Ascending aorta (tissue), 2 donors: ENCODE measurements at regions not wholly inside any gene's neighbourhood (a gene's known extent, or its start where the extent isn't known, plus 50 kb on each side); places are given as distances from the start of the nearest gene placed in this dataset.
"Not testable (repeated sequence)": the region's sequence is repeated elsewhere in the genome, so short reads cannot be mapped to it uniquely, and the experiment has no call there.

Experiments
- DNase-seq, 2 donors: peaks; one replicate each; pipeline ENCODE4 v3.0.0-alpha.2; 2019; ENCODE audit warnings: low spot score in 2 of 2
- H3K27ac ChIP-seq, 2 donors: fragments of 200-600 bp; sonication (generic); one replicate each; pipeline ENCODE4 v1.5.1; 2016 to 2017; ENCODE audit warnings: mild to moderate bottlenecking in 1 of 2
- H3K27me3 ChIP-seq: fragments of 200-600 bp; sonication (generic); one replicate; pipeline ENCODE4 v1.5.1; 2017
- H3K36me3 ChIP-seq, 2 donors: fragments of 200-600 bp; sonication (generic); one replicate each; pipeline ENCODE4 v1.5.1; 2016
- H3K4me1 ChIP-seq, 2 donors: fragments of 200-600 bp; sonication (generic); one replicate each; pipeline ENCODE4 v1.5.1; 2016 to 2017; ENCODE audit warnings: mild to moderate bottlenecking in 1 of 2
- H3K4me3 ChIP-seq, 2 donors: fragments of 200-600 bp; sonication (generic); one replicate each; pipeline ENCODE4 v1.5.1; 2016 to 2017; ENCODE audit warnings: mild to moderate bottlenecking in 1 of 2
- H3K9me3 ChIP-seq, 2 donors: fragments of 200-600 bp; sonication (generic); one replicate each; pipeline ENCODE4 v1.5.1; 2016
- intact Hi-C: fragments of 100-400 bp; cut with DNase I; formaldehyde crosslinking; loops from one replicate; pipeline ENCODE4 v1.15.1; 2023
- TF ChIP-seq, protein P1 (sequence below), 3 experiments: fragments of 200-600 bp in 2 of 3; fragments of 450-650 bp in 1 of 3; sonication (generic) in 2 of 3; IDR thresholded peaks; one replicate each; pipeline ENCODE4 v1.5.1; 2016 to 2019; ENCODE audit warnings: antibody characterized with exemption in 3 of 3, mild to moderate bottlenecking in 1 of 3, moderate library complexity in 1 of 3

DNA sequence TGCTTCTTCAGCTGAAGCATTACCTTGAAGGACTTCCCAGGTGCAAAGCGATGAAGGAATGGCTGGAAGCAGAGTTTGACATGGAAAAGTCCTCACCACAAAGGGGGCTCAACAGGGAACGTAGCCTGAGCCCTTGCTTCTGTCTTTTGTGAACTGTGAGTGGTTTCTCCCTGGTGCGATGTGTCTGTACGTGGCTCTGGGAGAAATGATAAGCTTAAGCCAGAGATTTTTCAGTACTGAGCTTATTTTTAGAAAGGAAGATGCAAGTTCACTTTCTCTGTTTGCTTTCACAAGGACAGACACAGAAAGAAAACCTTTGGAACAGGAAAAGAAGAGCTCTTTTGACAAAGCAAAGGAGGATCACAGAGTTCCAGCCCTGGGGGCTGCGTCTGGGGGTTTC lies 79.4 kb downstream of the DACT2 start:
- intact Hi-C loops: no loop called here
- Histone ChIP-seq H3K9me3 (no peaks in the 10 kb centered on the region), H3K4me1 (no peaks in the 10 kb centered on the region), H3K4me3 (no peak overlapping the region), H3K27ac (no peak overlapping the region), H3K36me3 (no peaks in the 10 kb centered on the region), H3K27me3 (no peaks in the 10 kb centered on the region)
- no peak for DNase-seq
- TF ChIP-seq, protein P1, sequence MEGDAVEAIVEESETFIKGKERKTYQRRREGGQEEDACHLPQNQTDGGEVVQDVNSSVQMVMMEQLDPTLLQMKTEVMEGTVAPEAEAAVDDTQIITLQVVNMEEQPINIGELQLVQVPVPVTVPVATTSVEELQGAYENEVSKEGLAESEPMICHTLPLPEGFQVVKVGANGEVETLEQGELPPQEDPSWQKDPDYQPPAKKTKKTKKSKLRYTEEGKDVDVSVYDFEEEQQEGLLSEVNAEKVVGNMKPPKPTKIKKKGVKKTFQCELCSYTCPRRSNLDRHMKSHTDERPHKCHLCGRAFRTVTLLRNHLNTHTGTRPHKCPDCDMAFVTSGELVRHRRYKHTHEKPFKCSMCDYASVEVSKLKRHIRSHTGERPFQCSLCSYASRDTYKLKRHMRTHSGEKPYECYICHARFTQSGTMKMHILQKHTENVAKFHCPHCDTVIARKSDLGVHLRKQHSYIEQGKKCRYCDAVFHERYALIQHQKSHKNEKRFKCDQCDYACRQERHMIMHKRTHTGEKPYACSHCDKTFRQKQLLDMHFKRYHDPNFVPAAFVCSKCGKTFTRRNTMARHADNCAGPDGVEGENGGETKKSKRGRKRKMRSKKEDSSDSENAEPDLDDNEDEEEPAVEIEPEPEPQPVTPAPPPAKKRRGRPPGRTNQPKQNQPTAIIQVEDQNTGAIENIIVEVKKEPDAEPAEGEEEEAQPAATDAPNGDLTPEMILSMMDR (IDR thresholded peaks at IDR 0.05): no peak

DNA sequence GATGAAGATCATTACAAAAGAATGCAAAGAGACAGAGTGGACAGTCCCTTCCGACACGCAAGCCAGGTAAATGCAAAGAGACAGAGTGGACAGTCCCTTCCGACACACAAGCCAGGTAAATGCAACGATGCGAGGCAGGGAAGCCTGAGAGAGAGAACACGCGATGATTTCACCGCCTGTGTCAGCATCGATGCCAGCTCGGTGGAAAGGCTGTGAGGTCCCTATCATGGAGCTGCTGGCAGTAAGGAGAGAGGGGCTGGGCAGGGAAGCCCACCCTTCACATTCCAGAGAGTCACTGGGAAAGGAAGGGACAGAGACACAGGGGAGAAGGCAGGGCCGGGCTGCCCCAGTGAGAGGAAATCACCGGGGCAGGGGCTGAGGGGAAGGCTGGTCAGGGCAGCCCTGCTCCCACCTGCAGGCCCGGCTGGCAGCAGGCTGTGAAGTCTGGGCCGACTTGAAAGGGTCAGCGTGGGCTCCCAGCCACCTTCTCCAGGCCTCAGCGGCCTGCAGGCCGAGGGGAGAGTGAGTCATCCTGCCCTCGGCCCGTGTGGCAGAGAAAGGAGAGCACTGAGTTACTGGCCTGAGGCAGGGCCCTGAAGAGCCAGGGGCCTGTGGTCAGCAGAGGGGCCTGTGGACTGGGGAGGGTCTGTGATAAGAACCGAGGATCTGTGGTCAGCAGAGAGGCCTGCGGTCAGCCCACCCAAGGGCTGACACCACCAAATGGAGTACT lies 80.4 kb downstream of the DACT2 start:
- no peaks in the 10 kb centered on the region for H3K9me3 ChIP-seq
- no peak for DNase-seq
- intact Hi-C loops: no loop called here
- TF ChIP-seq, protein P1 (IDR thresholded peaks at IDR 0.05): no peak
- no peaks in the 10 kb centered on the region for H3K27me3 ChIP-seq
- H3K4me3 ChIP-seq: no peak overlapping the region
- H3K27ac ChIP-seq: no peak overlapping the region
- no peaks in the 10 kb centered on the region for H3K36me3 ChIP-seq
- H3K4me1 ChIP-seq: no peaks in the 10 kb centered on the region

DNA sequence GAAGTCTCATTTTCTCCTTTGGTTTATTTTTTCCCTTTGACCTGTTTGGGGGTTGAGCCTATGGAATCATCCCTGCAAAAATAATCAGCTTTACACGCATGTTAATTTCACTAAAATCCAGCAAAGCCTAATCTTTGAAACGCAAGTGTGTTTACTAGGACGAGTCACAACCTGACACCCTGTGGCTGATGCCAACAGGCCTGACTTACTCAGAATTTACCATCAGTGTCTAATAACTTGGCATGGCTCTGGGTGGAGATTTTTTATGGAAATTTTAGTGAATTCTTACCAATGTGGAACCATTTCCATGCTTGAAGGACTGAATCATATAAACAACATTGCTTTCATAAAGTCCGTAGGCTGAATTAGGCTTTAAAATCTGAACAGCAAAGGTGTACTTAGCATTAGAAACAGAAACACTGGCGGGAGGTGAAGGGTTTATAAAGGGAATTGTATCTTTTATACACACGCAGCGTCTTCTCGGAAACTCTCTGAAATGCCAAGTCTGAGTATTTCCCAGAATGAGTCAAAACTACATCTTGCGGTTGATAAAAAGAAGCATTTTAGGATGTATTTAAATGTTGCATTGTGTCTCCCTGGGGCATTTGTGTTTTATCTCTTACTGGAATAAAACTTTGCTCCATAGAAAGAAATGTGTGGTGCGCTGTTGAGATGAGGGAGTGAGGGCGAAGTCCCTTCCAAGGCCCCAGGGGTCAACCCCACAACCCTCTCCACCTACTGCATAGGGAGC lies 81.2 kb downstream of the DACT2 start:
- Histone ChIP-seq H3K4me3 (no peak overlapping the region), H3K36me3 (no peaks in the 10 kb centered on the region), H3K9me3 (no peaks in the 10 kb centered on the region), H3K4me1 (no peaks in the 10 kb centered on the region), H3K27me3 (no peaks in the 10 kb centered on the region), H3K27ac (no peak overlapping the region)
- TF ChIP-seq, protein P1 (IDR thresholded peaks at IDR 0.05): no peak
- no peak for DNase-seq
- intact Hi-C loops: no loop called here

- DNase-seq, intact Hi-C loops, H3K4me3 ChIP-seq, H3K4me1 ChIP-seq, H3K27me3 ChIP-seq, H3K27ac ChIP-seq, H3K36me3 ChIP-seq, H3K9me3 ChIP-seq: not testable (repeated sequence)
These were observed 85.7 kb downstream of the DACT2 start for GRCh38 chr6:168233875-168234213.

GRCh38 chr6:168232989-168233874 lies 86.3 kb downstream of the DACT2 start:
- Histone ChIP-seq H3K27me3 (no peaks in the 10 kb centered on the region), H3K27ac (no peak overlapping the region), H3K4me3 (no peak overlapping the region), H3K4me1 (no peaks in the 10 kb centered on the region), H3K36me3 (no peaks in the 10 kb centered on the region), H3K9me3 (no peaks in the 10 kb centered on the region)
- DNase-seq: no peak
- intact Hi-C loops: no loop called here
- TF ChIP-seq, protein P1 (IDR thresholded peaks at IDR 0.05): no peak

DNA sequence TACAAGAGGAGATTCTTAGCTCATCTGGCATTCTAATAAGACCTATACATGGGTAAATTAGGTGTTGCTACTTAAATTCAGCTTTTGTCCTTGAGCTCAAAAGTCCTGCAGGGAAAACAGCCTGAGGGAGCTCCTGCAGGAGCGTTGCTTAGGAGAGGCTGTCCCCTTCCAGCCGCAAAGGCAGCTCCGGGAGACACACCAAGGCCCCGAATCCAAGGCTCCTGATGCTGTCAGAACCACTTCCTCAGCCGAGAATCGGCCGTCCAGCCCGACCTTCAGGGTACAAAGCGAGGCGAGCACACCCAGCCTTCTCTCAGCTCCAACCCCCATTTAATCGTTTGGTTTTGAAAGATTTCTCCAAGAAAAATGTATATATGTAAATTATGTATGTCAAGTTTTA lies 87.0 kb downstream of the DACT2 start:
- no peak overlapping the region for H3K4me3 ChIP-seq
- H3K27ac ChIP-seq: no peak overlapping the region
- H3K36me3 ChIP-seq: no peaks in the 10 kb centered on the region
- TF ChIP-seq, protein P1 (IDR thresholded peaks at IDR 0.05): no peak
- no peaks in the 10 kb centered on the region for H3K9me3 ChIP-seq
- DNase-seq: peak in 1 of 2 donors; percentile 53
- intact Hi-C loops: no loop called here
- no peaks in the 10 kb centered on the region for H3K4me1 ChIP-seq
- H3K27me3 ChIP-seq: no peaks in the 10 kb centered on the region
